ENCODE measurements at regions not wholly inside any gene's neighbourhood (a gene's known extent, or its start where the extent isn't known, plus 50 kb on each side); places are given as distances from the start of the nearest gene placed in this dataset.

- DNase-seq (ENCODE audit: low spot score): no peak
- no peaks in the 10 kb centered on the region for H4K20me1 ChIP-seq (replicated peaks; ENCODE audit: insufficient read depth)
- no peaks in the 10 kb centered on the region for H3K4me1 ChIP-seq (ENCODE audit: insufficient read depth)
- no peak overlapping the region for H3K4me3 Mint-ChIP-seq
- no peaks in the 10 kb centered on the region for H3K27me3 ChIP-seq (ENCODE audit: insufficient read depth)
- peaks cover 2% of the 10 kb centered on the region for H3K27me3 Mint-ChIP-seq (ENCODE audit: insufficient read depth, low read depth, poor library complexity)
- no peaks in the 10 kb centered on the region for H3F3A ChIP-seq (replicated peaks; ENCODE audit: low read depth)
- TF ChIP-seq ETS1 (IDR thresholded peaks at IDR 0.05) (no peak), POLR2AphosphoS5 (IDR thresholded peaks at IDR 0.05; ENCODE audit: low read depth) (no peak), ZNF114 (CRISPR knock-in tag; IDR thresholded peaks at IDR 0.05) (no peak), CREB1 (CRISPR knock-in tag; IDR thresholded peaks at IDR 0.05; ENCODE audit: low read depth) (no peak), JUNB (IDR thresholded peaks at IDR 0.05; ENCODE audit: unreplicated experiment) (no peak), ZNF462 (CRISPR knock-in tag; IDR thresholded peaks at IDR 0.05) (no peak)
- H3K4me2 ChIP-seq: no peak overlapping the region
- no peak overlapping the region for H3K4me3 ChIP-seq
- H3K36me3 Mint-ChIP-seq (ENCODE audit: low read depth): no peaks in the 10 kb centered on the region
- no peak overlapping the region for H3K27ac Mint-ChIP-seq
- no peaks in the 10 kb centered on the region for H3K79me2 ChIP-seq (replicated peaks; ENCODE audit: insufficient read depth)
- H3K4me1 Mint-ChIP-seq: peaks cover 7% of the 10 kb centered on the region; the same call in 2 of the 3 replicates
- no peak overlapping the region for H3K27ac ChIP-seq (ENCODE audit: low read depth)
- no peak for ATAC-seq
- H2AFZ ChIP-seq: no peak overlapping the region
- H3K9me2 ChIP-seq (ENCODE audit: insufficient read depth): no peaks in the 10 kb centered on the region
- no peaks in the 10 kb centered on the region for H3K9me3 Mint-ChIP-seq
- no peaks in the 10 kb centered on the region for H3K36me3 ChIP-seq (ENCODE audit: insufficient read depth)
Observed at GRCh38 chr2:104635608-104636007, 218.3 kb upstream of the POU3F3 start.
